Retinal pigment epithelial cell (primary cell): ENCODE measurements at regions not wholly inside any gene's neighbourhood (a gene's known extent, or its start where the extent isn't known, plus 50 kb on each side); places are given as distances from the start of the nearest gene placed in this dataset.

ENCODE experiments used
- DNase-seq: peaks from one replicate; pipeline ENCODE4 v3.0.0-alpha.2; 2010; ENCODE audit warnings: low read depth
- H3K4me3 ChIP-seq: 2 replicates; pipeline ENCODE4 v1.5.1; 2011; ENCODE audit warnings: mild to moderate bottlenecking, low read length, control low read depth, moderate library complexity
- TF ChIP-seq, protein P1 (sequence below): conservative IDR thresholded peaks from 2 replicates; pipeline ENCODE4 v1.5.1; 2011; ENCODE audit warnings: low read depth, low read length, control low read depth, inconsistent platforms

GRCh38 chr21:16800536-16801275 lies 712.1 kb upstream of the CXADR start:
- DNase-seq, result no peak
- no peak overlapping the region for H3K4me3 ChIP-seq
- TF ChIP-seq, protein P1, sequence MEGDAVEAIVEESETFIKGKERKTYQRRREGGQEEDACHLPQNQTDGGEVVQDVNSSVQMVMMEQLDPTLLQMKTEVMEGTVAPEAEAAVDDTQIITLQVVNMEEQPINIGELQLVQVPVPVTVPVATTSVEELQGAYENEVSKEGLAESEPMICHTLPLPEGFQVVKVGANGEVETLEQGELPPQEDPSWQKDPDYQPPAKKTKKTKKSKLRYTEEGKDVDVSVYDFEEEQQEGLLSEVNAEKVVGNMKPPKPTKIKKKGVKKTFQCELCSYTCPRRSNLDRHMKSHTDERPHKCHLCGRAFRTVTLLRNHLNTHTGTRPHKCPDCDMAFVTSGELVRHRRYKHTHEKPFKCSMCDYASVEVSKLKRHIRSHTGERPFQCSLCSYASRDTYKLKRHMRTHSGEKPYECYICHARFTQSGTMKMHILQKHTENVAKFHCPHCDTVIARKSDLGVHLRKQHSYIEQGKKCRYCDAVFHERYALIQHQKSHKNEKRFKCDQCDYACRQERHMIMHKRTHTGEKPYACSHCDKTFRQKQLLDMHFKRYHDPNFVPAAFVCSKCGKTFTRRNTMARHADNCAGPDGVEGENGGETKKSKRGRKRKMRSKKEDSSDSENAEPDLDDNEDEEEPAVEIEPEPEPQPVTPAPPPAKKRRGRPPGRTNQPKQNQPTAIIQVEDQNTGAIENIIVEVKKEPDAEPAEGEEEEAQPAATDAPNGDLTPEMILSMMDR, result no peak

DNA sequence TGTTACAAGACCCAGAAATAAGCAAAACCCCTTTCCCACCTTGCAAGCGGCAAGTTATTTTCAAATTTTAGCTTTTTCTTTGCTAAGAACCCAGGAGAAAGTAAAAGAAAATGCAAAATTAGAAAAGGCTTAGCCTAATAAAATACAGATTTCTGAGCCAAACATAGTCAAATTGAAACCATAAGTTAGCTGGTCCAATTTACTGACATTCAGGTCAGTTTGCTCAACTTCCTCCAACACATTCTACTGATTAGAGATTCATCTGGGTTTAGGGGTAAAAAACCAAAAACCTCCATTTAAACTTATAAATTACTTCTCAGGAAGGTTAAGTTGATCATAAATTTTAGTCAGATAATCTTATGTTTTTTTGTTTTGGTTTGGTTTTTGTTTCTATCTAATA lies 701.8 kb upstream of the CXADR start:
- DNase-seq, result no peak
- TF ChIP-seq, protein P1, result no peak
- no peak overlapping the region for H3K4me3 ChIP-seq

- no peak for DNase-seq
- no peak overlapping the region for H3K4me3 ChIP-seq
- TF ChIP-seq, protein P1, result no peak
Measured at GRCh38 chr21:16811970-16812369, 700.9 kb upstream of the CXADR start.

- DNase-seq, result no peak
- H3K4me3 ChIP-seq, result no peak overlapping the region
- TF ChIP-seq, protein P1, result no peak
Measured at GRCh38 chr21:16815243-16815642, 697.6 kb upstream of the CXADR start.

DNA sequence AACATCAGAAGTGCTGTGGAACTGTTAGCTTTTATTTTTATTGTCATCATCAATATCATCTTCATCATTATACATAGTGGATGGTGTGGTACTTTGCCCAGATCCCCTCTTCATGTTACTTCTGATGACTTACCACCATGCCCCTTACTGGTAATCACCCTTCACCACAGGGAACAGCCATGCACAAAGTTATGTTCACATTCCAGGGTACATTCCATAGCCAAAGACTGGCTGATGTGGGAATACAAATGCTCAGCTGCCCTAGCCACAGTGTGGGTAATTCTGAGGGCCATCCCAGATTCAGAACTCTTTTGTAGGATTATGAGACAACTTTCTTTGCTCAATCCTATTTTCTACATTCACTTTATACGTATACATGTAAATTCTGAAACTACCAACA lies 691.3 kb upstream of the CXADR start:
- no peak overlapping the region for H3K4me3 ChIP-seq
- TF ChIP-seq, protein P1, result no peak
- DNase-seq, result peak; percentile 7

DNA sequence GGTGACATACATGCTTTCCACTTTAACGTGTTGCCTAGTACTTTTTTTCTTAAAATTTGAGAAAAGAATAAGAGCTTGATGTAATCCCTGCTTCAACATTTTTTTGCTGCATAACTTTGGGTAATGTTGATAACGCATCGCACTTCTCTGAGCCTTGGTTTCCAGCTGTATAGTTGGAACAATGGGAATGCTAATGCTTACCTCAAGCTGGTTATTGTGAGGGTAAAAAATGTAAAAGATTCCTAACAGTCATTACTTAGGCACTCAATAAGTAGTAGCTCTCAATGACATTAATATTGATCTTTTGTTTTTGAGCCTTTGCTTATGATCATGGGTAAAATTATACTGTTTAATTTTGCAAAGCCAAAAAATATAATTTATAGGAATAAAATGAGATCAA lies 683.3 kb upstream of the CXADR start:
- TF ChIP-seq, protein P1, result no peak
- H3K4me3 ChIP-seq, result no peak overlapping the region
- DNase-seq, result no peak

DNA sequence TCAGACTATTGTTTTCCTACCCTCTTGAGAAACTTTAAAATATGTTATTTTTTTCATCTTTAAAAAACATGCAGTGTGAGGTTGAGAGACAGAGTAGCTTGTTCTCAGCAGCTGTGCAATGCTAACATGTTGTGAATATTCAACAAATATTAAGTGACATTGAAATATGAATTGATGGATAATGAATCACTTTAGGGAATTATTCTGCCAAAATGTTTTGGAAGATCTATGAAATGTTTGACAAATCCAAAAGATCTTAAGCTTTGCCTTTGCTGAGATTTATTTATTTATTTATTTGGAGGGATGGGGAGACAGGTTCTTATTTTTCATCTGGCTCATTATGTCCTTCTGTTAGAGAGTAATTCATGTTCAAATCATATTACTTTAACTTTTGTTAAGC lies 680.1 kb upstream of the CXADR start:
- H3K4me3 ChIP-seq, result no peak overlapping the region
- TF ChIP-seq, protein P1, result no peak
- no peak for DNase-seq
